Common myeloid progenitor, CD34-positive (primary cell): ENCODE measurements at regions not wholly inside any gene's neighbourhood (a gene's known extent, or its start where the extent isn't known, plus 50 kb on each side); places are given as distances from the start of the nearest gene placed in this dataset.

Source experiments
- CTCF ChIA-PET: fragments of 350-600 bp; sonication (Branson Sonifier 250); formaldehyde crosslinking; loops from one replicate; lab custom pipeline; 2021; ENCODE audit warnings: antibody characterized with exemption; lab: Charles Lee
- POLR2A ChIA-PET: fragments of 350-600 bp; sonication (Branson Sonifier 250); formaldehyde crosslinking; loops from one replicate; lab custom pipeline; 2021; ENCODE audit warnings: antibody characterized with exemption; lab: Charles Lee
- DNase-seq, 3 donors: peaks; one replicate each; pipeline versions ENCODE4 v3.0.0 to v3.0.0-alpha.2; 2013
- H3K27ac ChIP-seq, 2 experiments: 1 replicate in 1 of 2; 2 replicates in 1 of 2; pipeline ENCODE4 v1.7.0; 2013; ENCODE audit warnings: inconsistent platforms in 2 of 2, low read length in 2 of 2, mild to moderate bottlenecking in 2 of 2, low read depth in 1 of 2, moderate library complexity in 1 of 2; ENCODE audit not compliant: severe bottlenecking in 2 of 2, insufficient read depth in 1 of 2, poor library complexity in 1 of 2
- H3K27me3 ChIP-seq, 5 experiments: replicated peaks in 2 of 5; 1 replicate in 3 of 5; 2 replicates in 2 of 5; pipeline versions ENCODE4 v1.6.1 to v1.7.0; 2013; ENCODE audit warnings: low read length in 4 of 5, mild to moderate bottlenecking in 2 of 5, moderate library complexity in 2 of 5, inconsistent platforms in 1 of 5; ENCODE audit not compliant: insufficient read depth in 5 of 5, control insufficient read depth in 4 of 5
- H3K36me3 ChIP-seq, 4 experiments: 1 replicate in 2 of 4; 2 replicates in 2 of 4; pipeline versions ENCODE4 v1.6.1 to v1.7.0; 2013; ENCODE audit warnings: low read length in 3 of 4, control low read depth in 1 of 4, mild to moderate bottlenecking in 1 of 4; ENCODE audit not compliant: control insufficient read depth in 4 of 4, insufficient read depth in 4 of 4
- H3K4me1 ChIP-seq, 4 experiments: 1 replicate in 3 of 4; 2 replicates in 1 of 4; pipeline versions ENCODE4 v1.6.1 to v1.7.1; 2013; ENCODE audit warnings: low read length in 3 of 4, mild to moderate bottlenecking in 3 of 4, control low read depth in 1 of 4, inconsistent platforms in 1 of 4, moderate library complexity in 1 of 4; ENCODE audit not compliant: control insufficient read depth in 4 of 4, insufficient read depth in 4 of 4; ENCODE audit errors: control extremely low read depth in 1 of 4
- H3K4me3 ChIP-seq, 7 experiments: 1 replicate in 4 of 7; 2 replicates in 3 of 7; pipeline versions ENCODE4 v1.5.1 to v1.7.0; 2013; ENCODE audit warnings: mild to moderate bottlenecking in 7 of 7, low read length in 6 of 7, moderate library complexity in 6 of 7, inconsistent platforms in 2 of 7, low read depth in 2 of 7, control low read depth in 1 of 7; ENCODE audit not compliant: insufficient read depth in 4 of 7, control insufficient read depth in 1 of 7; ENCODE audit errors: extremely low read depth in 1 of 7
- H3K9me3 ChIP-seq, 5 experiments: 1 replicate in 4 of 5; 2 replicates in 1 of 5; pipeline versions ENCODE4 v1.6.1 to v1.7.1; 2013; ENCODE audit warnings: low read length in 4 of 5, mild to moderate bottlenecking in 2 of 5, inconsistent platforms in 1 of 5, low read depth in 1 of 5, moderate library complexity in 1 of 5; ENCODE audit not compliant: control insufficient read depth in 4 of 5, insufficient read depth in 2 of 5; ENCODE audit errors: control extremely low read depth in 1 of 5
- WGBS: methylation state at CpG from one replicate; pipeline ENCODE4 v1.1.5; 2013; ENCODE audit not compliant: insufficient coverage; 5-methylcytosine and 5-hydroxymethylcytosine counted together

- POLR2A ChIA-PET, result no interaction called here
- Histone ChIP-seq H3K4me3 (no peak overlapping the region), H3K36me3 (no peaks in the 10 kb centered on the region), H3K9me3 (peaks cover 0 to 2% (median 0%) of the 10 kb centered on the region in 5 experiments), H3K27ac (no peak overlapping the region), H3K4me1 (peaks cover 0 to 13% (median 2%) of the 10 kb centered on the region in 4 experiments), H3K27me3 (no peaks in the 10 kb centered on the region)
- CTCF ChIA-PET, result interaction anchor here (1.8 to 2.2 kb wide), 2 partner anchors 365 to 1536 kb away, joined by 3 to 6 read pairs; no protein-coding TSS in a partner anchor
- 8% methylated on average over 3 of the region's 3 CpGs for WGBS
- peak in 2 of 3 donors; percentile 23 to 48 for DNase-seq
Observed at GRCh38 chr2:41779888-41780287, 267.9 kb upstream of the PKDCC start.

- no peak overlapping the region for H3K27ac ChIP-seq
- WGBS, result 73% methylated on average over 2 of the region's 6 CpGs
- CTCF ChIA-PET, result interaction anchor here (0.8 to 1.3 kb wide), 4 partner anchors 9 to 1536 kb away, joined by 3 to 4 read pairs (median 4); no protein-coding TSS in a partner anchor
- POLR2A ChIA-PET, result no interaction called here
- H3K4me1 ChIP-seq, result peaks cover 0 to 13% (median 2%) of the 10 kb centered on the region in 4 experiments
- no peaks in the 10 kb centered on the region for H3K36me3 ChIP-seq
- peak; percentile 38 to 63 (median 58) for DNase-seq
- no peaks in the 10 kb centered on the region for H3K27me3 ChIP-seq
- no peak overlapping the region for H3K4me3 ChIP-seq
- H3K9me3 ChIP-seq, result no peaks in the 10 kb centered on the region
Observed at GRCh38 chr2:41782306-41783158, 265.3 kb upstream of the PKDCC start.

GRCh38 chr2:41784496-41784895 is 263.3 kb upstream of the PKDCC start:
- WGBS, result 81% methylated on average over 6 of the region's 6 CpGs
- Histone ChIP-seq H3K27ac (no peak overlapping the region), H3K4me1 (peaks cover 0 to 13% (median 2%) of the 10 kb centered on the region in 4 experiments), H3K27me3 (no peaks in the 10 kb centered on the region), H3K9me3 (no peaks in the 10 kb centered on the region), H3K36me3 (no peaks in the 10 kb centered on the region), H3K4me3 (no peak overlapping the region)
- ChIA-PET POLR2A (no interaction called here), CTCF (no interaction called here)
- DNase-seq, result no peak

GRCh38 chr2:41785251-41786022 is 262.4 kb upstream of the PKDCC start:
- Histone ChIP-seq H3K4me1 (peaks cover 0 to 6% (median 2%) of the 10 kb centered on the region in 4 experiments), H3K36me3 (no peaks in the 10 kb centered on the region), H3K27ac (no peak overlapping the region), H3K27me3 (no peaks in the 10 kb centered on the region), H3K4me3 (no peak overlapping the region), H3K9me3 (no peaks in the 10 kb centered on the region)
- WGBS, result 85% methylated on average over 10 of the region's 10 CpGs
- POLR2A ChIA-PET, result no interaction called here
- no peak for DNase-seq
- CTCF ChIA-PET, result interaction anchor here (0.8 kb wide), 1 partner anchor 371 kb away, joined by 4 read pairs; no protein-coding TSS in a partner anchor

GRCh38 chr2:41791523-41791922 is 256.3 kb upstream of the PKDCC start:
- Histone ChIP-seq H3K4me3 (no peak overlapping the region), H3K27ac (no peak overlapping the region), H3K27me3 (no peaks in the 10 kb centered on the region), H3K36me3 (no peaks in the 10 kb centered on the region), H3K9me3 (no peaks in the 10 kb centered on the region), H3K4me1 (no peaks in the 10 kb centered on the region)
- peak; percentile 14 to 65 (median 57) for DNase-seq
- 73% methylated on average over 1 of the region's 1 CpG for WGBS
- POLR2A ChIA-PET, result no interaction called here
- CTCF ChIA-PET, result no interaction called here

- POLR2A ChIA-PET, result no interaction called here
- H3K27me3 ChIP-seq, result no peaks in the 10 kb centered on the region
- H3K27ac ChIP-seq, result no peak overlapping the region
- DNase-seq, result no peak
- H3K9me3 ChIP-seq, result peaks cover 0 to 6% (median 0%) of the 10 kb centered on the region in 5 experiments
- H3K4me3 ChIP-seq, result no peak overlapping the region
- CTCF ChIA-PET, result no interaction called here
- WGBS, result no CpG with 5 or more reads among the region's 1 CpG
- no peaks in the 10 kb centered on the region for H3K36me3 ChIP-seq
- H3K4me1 ChIP-seq, result no peaks in the 10 kb centered on the region
Observed at GRCh38 chr2:41803361-41803760, 244.5 kb upstream of the PKDCC start.
